Progenitor cell of endocrine pancreas (in vitro differentiated cells): ENCODE measurements at regions not wholly inside any gene's neighbourhood (a gene's known extent, or its start where the extent isn't known, plus 50 kb on each side); places are given as distances from the start of the nearest gene placed in this dataset.

Experiments
- DNase-seq: peaks from one replicate; pipeline ENCODE4 v3.0.0; 2021; ENCODE audit warnings: low spot score; ENCODE audit not compliant: unreplicated experiment
- H3K27ac Mint-ChIP-seq: 2 replicates; pipeline ENCODE4 v1.8.0; 2021; ENCODE audit warnings: mild to moderate bottlenecking, moderate library complexity, mixed read lengths
- H3K27me3 Mint-ChIP-seq: 2 replicates; pipeline ENCODE4 v1.8.0; 2021; ENCODE audit warnings: mixed read lengths
- H3K36me3 Mint-ChIP-seq: 2 replicates; pipeline ENCODE4 v1.8.0; 2022; ENCODE audit warnings: mixed read lengths; ENCODE audit not compliant: insufficient read depth
- H3K4me1 Mint-ChIP-seq: 2 replicates; pipeline ENCODE4 v1.8.0; 2021; ENCODE audit warnings: low read depth, mixed read lengths
- H3K4me3 Mint-ChIP-seq: 2 replicates; pipeline ENCODE4 v1.8.0; 2021; ENCODE audit warnings: low read depth, mild to moderate bottlenecking, moderate library complexity, mixed read lengths
- H3K9me3 Mint-ChIP-seq: 2 replicates; pipeline ENCODE4 v1.8.0; 2021; ENCODE audit warnings: low read depth, mixed read lengths
- TF ChIP-seq, protein P1 (sequence below): fragments of 200-600 bp; sonication (generic); IDR thresholded peaks from one replicate; pipeline ENCODE4 v1.5.0; 2021; ENCODE audit warnings: antibody characterized with exemption, mild to moderate bottlenecking; ENCODE audit not compliant: unreplicated experiment

GRCh38 chr9:87118594-87118993 lies 171.3 kb upstream of the GAS1 start:
- Mint-ChIP-seq H3K9me3 (no peaks in the 10 kb centered on the region), H3K36me3 (no peaks in the 10 kb centered on the region), H3K27ac (no peak overlapping the region), H3K4me1 (no peaks in the 10 kb centered on the region), H3K27me3 (peaks cover 5% of the 10 kb centered on the region), H3K4me3 (no peak overlapping the region)
- TF ChIP-seq, protein P1, sequence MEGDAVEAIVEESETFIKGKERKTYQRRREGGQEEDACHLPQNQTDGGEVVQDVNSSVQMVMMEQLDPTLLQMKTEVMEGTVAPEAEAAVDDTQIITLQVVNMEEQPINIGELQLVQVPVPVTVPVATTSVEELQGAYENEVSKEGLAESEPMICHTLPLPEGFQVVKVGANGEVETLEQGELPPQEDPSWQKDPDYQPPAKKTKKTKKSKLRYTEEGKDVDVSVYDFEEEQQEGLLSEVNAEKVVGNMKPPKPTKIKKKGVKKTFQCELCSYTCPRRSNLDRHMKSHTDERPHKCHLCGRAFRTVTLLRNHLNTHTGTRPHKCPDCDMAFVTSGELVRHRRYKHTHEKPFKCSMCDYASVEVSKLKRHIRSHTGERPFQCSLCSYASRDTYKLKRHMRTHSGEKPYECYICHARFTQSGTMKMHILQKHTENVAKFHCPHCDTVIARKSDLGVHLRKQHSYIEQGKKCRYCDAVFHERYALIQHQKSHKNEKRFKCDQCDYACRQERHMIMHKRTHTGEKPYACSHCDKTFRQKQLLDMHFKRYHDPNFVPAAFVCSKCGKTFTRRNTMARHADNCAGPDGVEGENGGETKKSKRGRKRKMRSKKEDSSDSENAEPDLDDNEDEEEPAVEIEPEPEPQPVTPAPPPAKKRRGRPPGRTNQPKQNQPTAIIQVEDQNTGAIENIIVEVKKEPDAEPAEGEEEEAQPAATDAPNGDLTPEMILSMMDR = no peak
- no peak for DNase-seq

- Mint-ChIP-seq H3K36me3 (no peaks in the 10 kb centered on the region), H3K9me3 (no peaks in the 10 kb centered on the region), H3K27me3 (peaks cover 5% of the 10 kb centered on the region), H3K4me1 (no peaks in the 10 kb centered on the region), H3K4me3 (no peak overlapping the region), H3K27ac (no peak overlapping the region)
- TF ChIP-seq, protein P1 = no peak
- DNase-seq = no peak
Observed at GRCh38 chr9:87119328-87119881, 172.1 kb upstream of the GAS1 start.

GRCh38 chr9:87120610-87121009 lies 173.3 kb upstream of the GAS1 start:
- TF ChIP-seq, protein P1 = no peak
- DNase-seq = no peak
- H3K4me1 Mint-ChIP-seq = no peaks in the 10 kb centered on the region
- H3K9me3 Mint-ChIP-seq = no peaks in the 10 kb centered on the region
- H3K4me3 Mint-ChIP-seq = no peak overlapping the region
- H3K27ac Mint-ChIP-seq = no peak overlapping the region
- no peaks in the 10 kb centered on the region for H3K36me3 Mint-ChIP-seq
- peaks cover 3% of the 10 kb centered on the region for H3K27me3 Mint-ChIP-seq

GRCh38 chr9:87122947-87123685 lies 175.8 kb upstream of the GAS1 start:
- H3K9me3 Mint-ChIP-seq = no peaks in the 10 kb centered on the region
- no peaks in the 10 kb centered on the region for H3K4me1 Mint-ChIP-seq
- no peak overlapping the region for H3K4me3 Mint-ChIP-seq
- H3K27me3 Mint-ChIP-seq = no peaks in the 10 kb centered on the region
- TF ChIP-seq, protein P1 = no peak
- H3K27ac Mint-ChIP-seq = no peak overlapping the region
- no peaks in the 10 kb centered on the region for H3K36me3 Mint-ChIP-seq
- no peak for DNase-seq

DNA sequence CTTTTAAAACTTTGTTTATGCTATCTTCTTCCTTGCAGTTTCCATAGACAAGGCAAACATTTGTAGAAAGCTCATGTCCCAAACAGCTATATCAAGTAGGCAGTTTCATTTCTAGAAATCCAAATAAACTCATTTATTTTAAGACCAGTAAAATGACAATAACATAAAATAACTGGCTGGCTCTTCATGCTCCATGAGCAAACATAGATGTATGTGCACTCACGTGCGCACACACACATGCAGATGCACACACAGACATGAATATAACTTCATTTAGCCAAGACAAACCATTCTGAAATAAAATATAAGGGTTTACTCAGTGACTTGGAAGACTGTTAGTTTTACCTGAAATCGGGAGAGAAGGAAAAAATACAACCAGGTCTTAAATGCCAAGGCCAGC lies 176.5 kb upstream of the GAS1 start:
- no peaks in the 10 kb centered on the region for H3K4me1 Mint-ChIP-seq
- no peak for DNase-seq
- TF ChIP-seq, protein P1 = no peak
- H3K27me3 Mint-ChIP-seq = no peaks in the 10 kb centered on the region
- no peaks in the 10 kb centered on the region for H3K9me3 Mint-ChIP-seq
- H3K4me3 Mint-ChIP-seq = no peak overlapping the region
- no peaks in the 10 kb centered on the region for H3K36me3 Mint-ChIP-seq
- no peak overlapping the region for H3K27ac Mint-ChIP-seq
